ENCODE measurements at regions not wholly inside any gene's neighbourhood (a gene's known extent, or its start where the extent isn't known, plus 50 kb on each side); places are given as distances from the start of the nearest gene placed in this dataset.

DNA sequence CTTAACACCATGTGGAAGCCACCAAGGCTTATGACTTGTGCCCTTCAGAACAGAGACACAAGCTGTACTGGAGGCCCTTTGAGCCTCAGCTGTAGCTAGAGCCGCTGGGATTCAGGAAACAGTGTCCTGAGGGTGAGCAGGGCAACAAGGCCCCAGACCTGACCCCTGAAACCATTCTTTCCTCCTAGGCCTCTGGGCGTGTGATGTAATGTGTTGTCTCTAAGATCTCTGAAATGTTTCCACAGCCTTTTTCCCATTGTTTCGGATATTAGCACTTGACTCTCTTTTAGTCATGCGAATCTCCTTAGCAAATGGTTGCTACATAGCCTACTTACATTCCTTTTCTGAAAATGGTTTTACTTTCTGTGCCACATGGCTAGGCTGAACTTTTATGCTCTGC is 114.9 kb downstream of the CD8B2 start:
- TF ChIP-seq EZH2 (IDR thresholded peaks at IDR 0.05; ENCODE audit: insufficient read depth, poor library complexity, severe bottlenecking) (no peak), EZH2phosphoT487 (IDR thresholded peaks at IDR 0.05; ENCODE audit: insufficient read depth, low read depth) (no peak)
- no peak overlapping the region for H3K27ac ChIP-seq
- no peaks in the 10 kb centered on the region for H3K9me2 ChIP-seq (ENCODE audit: insufficient read depth)
- no peak overlapping the region for H2AFZ ChIP-seq
- 14 to 31% methylated on average over 4 of the region's 4 CpGs for WGBS, 2 experiments (ENCODE audit: low coverage in 1 of 2, low lambda C conversion rate in 2 of 2, missing lambda C conversion rate in 2 of 2)
- no peak overlapping the region for H3K4me2 ChIP-seq (ENCODE audit: unreplicated experiment)
- no peak overlapping the region for H3K9ac ChIP-seq
- H3K4me1 ChIP-seq (ENCODE audit: insufficient read depth), result no peaks in the 10 kb centered on the region
- in situ Hi-C loops (cut with MboI), result no loop called here
- no peak for DNase-seq
- H3F3A ChIP-seq (ENCODE audit: insufficient read depth), result no peaks in the 10 kb centered on the region
- no peaks in the 10 kb centered on the region for H4K20me1 ChIP-seq (ENCODE audit: insufficient read depth)
- no peak overlapping the region for H3K4me3 ChIP-seq
- H3K9me3 ChIP-seq (ENCODE audit: low read depth), result no peaks in the 10 kb centered on the region
- H3K79me2 ChIP-seq (ENCODE audit: insufficient read depth), result no peaks in the 10 kb centered on the region
- no peaks in the 10 kb centered on the region for H3K36me3 ChIP-seq (ENCODE audit: low read depth)
- no peaks in the 10 kb centered on the region for H3K27me3 ChIP-seq (replicated peaks; ENCODE audit: insufficient read depth)

DNA sequence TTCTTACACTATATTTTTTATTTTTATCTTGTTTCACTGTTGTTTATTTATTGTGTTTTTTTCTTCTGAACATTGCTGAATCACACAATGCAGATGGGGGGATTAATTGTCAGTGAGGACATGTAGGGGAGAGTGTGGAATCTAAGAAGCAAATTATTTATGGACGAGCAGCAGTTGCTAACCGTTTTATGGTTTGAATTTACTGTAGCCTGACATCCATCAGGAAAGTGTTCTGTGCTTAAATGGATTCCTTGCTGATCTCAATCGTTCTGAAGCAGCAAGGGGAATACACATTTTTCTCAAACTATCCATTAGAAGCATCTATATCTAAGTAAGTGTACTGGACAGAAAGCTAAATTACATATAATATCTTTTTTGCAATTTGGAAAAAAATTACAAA is 119.5 kb downstream of the CD8B2 start:
- no peak overlapping the region for H2AFZ ChIP-seq
- WGBS, 2 experiments (ENCODE audit: low coverage in 1 of 2, low lambda C conversion rate in 2 of 2, missing lambda C conversion rate in 2 of 2), result 1 to 2% methylated on average over 3 of the region's 3 CpGs
- no peak overlapping the region for H3K27ac ChIP-seq
- no peaks in the 10 kb centered on the region for H3K36me3 ChIP-seq (ENCODE audit: low read depth)
- H3K9me3 ChIP-seq (ENCODE audit: low read depth), result no peaks in the 10 kb centered on the region
- no peaks in the 10 kb centered on the region for H3K79me2 ChIP-seq (ENCODE audit: insufficient read depth)
- H3F3A ChIP-seq (ENCODE audit: insufficient read depth), result no peaks in the 10 kb centered on the region
- no peaks in the 10 kb centered on the region for H4K20me1 ChIP-seq (ENCODE audit: insufficient read depth)
- H3K9ac ChIP-seq, result no peak overlapping the region
- in situ Hi-C loops (cut with MboI), result no loop called here
- no peaks in the 10 kb centered on the region for H3K4me1 ChIP-seq (ENCODE audit: insufficient read depth)
- H3K27me3 ChIP-seq (replicated peaks; ENCODE audit: insufficient read depth), result no peaks in the 10 kb centered on the region
- no peak overlapping the region for H3K4me3 ChIP-seq
- no peak for TF ChIP-seq EZH2 (IDR thresholded peaks at IDR 0.05; ENCODE audit: insufficient read depth, poor library complexity, severe bottlenecking)
- no peak for TF ChIP-seq EZH2phosphoT487 (IDR thresholded peaks at IDR 0.05; ENCODE audit: insufficient read depth, low read depth)
- H3K9me2 ChIP-seq (ENCODE audit: insufficient read depth), result no peaks in the 10 kb centered on the region
- no peak for DNase-seq
- no peak overlapping the region for H3K4me2 ChIP-seq (ENCODE audit: unreplicated experiment)

DNA sequence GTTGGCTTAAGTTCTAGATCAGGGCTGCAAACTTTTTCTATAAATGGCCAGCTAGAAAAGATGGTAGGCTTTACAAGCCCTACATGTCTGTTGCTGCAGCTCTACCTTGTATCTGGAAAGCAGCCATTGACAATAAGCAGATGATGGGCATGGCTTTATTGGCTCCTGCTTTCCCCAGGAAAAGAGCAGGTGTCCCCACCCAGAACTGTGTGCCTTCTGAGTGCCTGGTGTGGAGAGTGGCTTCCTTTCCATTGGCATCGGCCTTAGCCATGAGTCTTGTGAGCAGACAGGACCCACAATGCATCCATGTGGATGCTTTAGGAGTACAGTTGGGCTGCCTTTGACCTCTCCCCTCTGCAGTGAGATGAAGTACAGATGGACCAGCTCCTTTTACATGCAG is 120.2 kb downstream of the CD8B2 start:
- no peaks in the 10 kb centered on the region for H3K9me3 ChIP-seq (ENCODE audit: low read depth)
- 23 to 25% methylated on average over 1 of the region's 1 CpG for WGBS, 2 experiments (ENCODE audit: low coverage in 1 of 2, low lambda C conversion rate in 2 of 2, missing lambda C conversion rate in 2 of 2)
- H3K4me2 ChIP-seq (ENCODE audit: unreplicated experiment), result no peak overlapping the region
- H4K20me1 ChIP-seq (ENCODE audit: insufficient read depth), result no peaks in the 10 kb centered on the region
- no peaks in the 10 kb centered on the region for H3K79me2 ChIP-seq (ENCODE audit: insufficient read depth)
- H3K27me3 ChIP-seq (replicated peaks; ENCODE audit: insufficient read depth), result no peaks in the 10 kb centered on the region
- H3K9ac ChIP-seq, result no peak overlapping the region
- DNase-seq, result no peak
- H3K4me3 ChIP-seq, result no peak overlapping the region
- H2AFZ ChIP-seq, result no peak overlapping the region
- H3K4me1 ChIP-seq (ENCODE audit: insufficient read depth), result no peaks in the 10 kb centered on the region
- no peaks in the 10 kb centered on the region for H3K9me2 ChIP-seq (ENCODE audit: insufficient read depth)
- H3K27ac ChIP-seq, result no peak overlapping the region
- TF ChIP-seq EZH2phosphoT487 (IDR thresholded peaks at IDR 0.05; ENCODE audit: insufficient read depth, low read depth) (no peak), EZH2 (IDR thresholded peaks at IDR 0.05; ENCODE audit: insufficient read depth, poor library complexity, severe bottlenecking) (no peak)
- in situ Hi-C loops (cut with MboI), result no loop called here
- H3F3A ChIP-seq (ENCODE audit: insufficient read depth), result no peaks in the 10 kb centered on the region
- no peaks in the 10 kb centered on the region for H3K36me3 ChIP-seq (ENCODE audit: low read depth)

DNA sequence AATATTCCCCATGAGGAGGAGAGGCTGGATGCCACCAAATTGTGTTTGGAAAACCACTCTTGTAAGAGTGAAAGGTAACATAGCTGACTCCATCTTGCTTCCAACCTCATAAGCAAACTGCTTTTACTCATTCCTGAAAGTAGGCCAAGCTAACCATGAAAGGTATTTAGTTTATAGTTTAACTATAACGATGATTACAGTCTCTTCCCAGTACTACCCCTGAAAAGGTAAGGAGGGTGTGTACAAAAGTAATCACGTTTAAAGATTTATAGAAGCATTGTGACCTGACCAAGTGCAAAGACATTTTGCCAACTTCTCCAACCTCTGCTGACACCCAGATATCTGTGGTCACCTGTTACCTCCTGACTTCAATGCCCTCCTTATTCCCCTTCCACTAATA is 122.6 kb downstream of the CD8B2 start:
- Histone ChIP-seq H2AFZ (no peak overlapping the region), H3K4me1 (ENCODE audit: insufficient read depth) (no peaks in the 10 kb centered on the region), H3K4me2 (ENCODE audit: unreplicated experiment) (no peak overlapping the region), H3K9me3 (ENCODE audit: low read depth) (no peaks in the 10 kb centered on the region), H3F3A (ENCODE audit: insufficient read depth) (no peaks in the 10 kb centered on the region), H3K36me3 (ENCODE audit: low read depth) (no peaks in the 10 kb centered on the region), H3K9me2 (ENCODE audit: insufficient read depth) (no peaks in the 10 kb centered on the region), H3K4me3 (no peak overlapping the region), H3K9ac (no peak overlapping the region), H3K27me3 (replicated peaks; ENCODE audit: insufficient read depth) (no peaks in the 10 kb centered on the region), H3K27ac (no peak overlapping the region), H3K79me2 (ENCODE audit: insufficient read depth) (no peaks in the 10 kb centered on the region), H4K20me1 (ENCODE audit: insufficient read depth) (no peaks in the 10 kb centered on the region)
- no peak for DNase-seq
- in situ Hi-C loops (cut with MboI), result no loop called here
- WGBS, 2 experiments (ENCODE audit: low coverage in 1 of 2, low lambda C conversion rate in 2 of 2, missing lambda C conversion rate in 2 of 2), result 5 to 8% methylated on average over 2 of the region's 2 CpGs
- no peak for TF ChIP-seq EZH2phosphoT487 (IDR thresholded peaks at IDR 0.05; ENCODE audit: insufficient read depth, low read depth)
- no peak for TF ChIP-seq EZH2 (IDR thresholded peaks at IDR 0.05; ENCODE audit: insufficient read depth, poor library complexity, severe bottlenecking)

Measured in GM23248 (cell line).